Esophagus squamous epithelium (tissue), 5 donors: ENCODE measurements at regions not wholly inside any gene's neighbourhood (a gene's known extent, or its start where the extent isn't known, plus 50 kb on each side); places are given as distances from the start of the nearest gene placed in this dataset.

Source experiments
- DNase-seq: peaks from one replicate; lab custom pipeline; 2025; lab: John Stamatoyannopoulos, UW
- H3K27ac ChIP-seq, 4 donors: fragments of 200-600 bp; sonication (generic); one replicate each; pipeline ENCODE4 v1.5.1; 2016 to 2019; ENCODE audit warnings: mild to moderate bottlenecking in 1 of 4
- H3K27me3 ChIP-seq, 4 donors: fragments of 200-600 bp; sonication (generic); 1 replicate in 3 of 4; 2 replicates in 1 of 4; pipeline versions ENCODE4 v1.5.1 to v1.6.0; 2017 to 2021; ENCODE audit warnings: antibody characterized with exemption in 1 of 4
- H3K36me3 ChIP-seq, 3 donors: fragments of 200-600 bp; sonication (generic); one replicate each; pipeline ENCODE4 v1.5.1; 2016 to 2019
- H3K4me1 ChIP-seq, 3 donors: fragments of 200-600 bp; sonication (generic); one replicate each; pipeline ENCODE4 v1.5.1; 2017 to 2019
- H3K4me3 ChIP-seq, 4 donors: fragments of 200-600 bp; sonication (generic); 1 replicate in 3 of 4; 2 replicates in 1 of 4; pipeline ENCODE4 v1.5.1; 2016 to 2019; ENCODE audit warnings: mild to moderate bottlenecking in 2 of 4, moderate library complexity in 1 of 4
- H3K9me3 ChIP-seq, 3 donors: fragments of 200-600 bp; sonication (generic); one replicate each; pipeline ENCODE4 v1.5.1; 2016 to 2019
- CTCF ChIP-seq, 6 experiments: fragments of 450-650 bp in 4 of 6; fragments of 200-600 bp in 2 of 6; sonication (generic) in 2 of 6; IDR thresholded peaks; one replicate each; pipeline ENCODE4 v1.5.1; 2016 to 2019; ENCODE audit warnings: antibody characterized with exemption in 6 of 6, mild to moderate bottlenecking in 4 of 6, moderate library complexity in 4 of 6
- POLR2A ChIP-seq, 4 donors: fragments of 450-650 bp; IDR thresholded peaks; one replicate each; pipeline ENCODE4 v1.6.1; 2017; ENCODE audit warnings: antibody characterized with exemption in 4 of 4, mild to moderate bottlenecking in 4 of 4, moderate library complexity in 3 of 4
- WGBS, 2 donors: methylation state at CpG; one replicate each; pipeline ENCODE4 v1.1.5; 2018; 5-methylcytosine and 5-hydroxymethylcytosine counted together
- intact Hi-C: fragments of 100-400 bp; cut with DNase I; formaldehyde crosslinking; loops from one replicate; pipeline ENCODE4 v1.15.0; 2022
- donor health status: DM: yes; HTN: yes; CAD: no.

GRCh38 chr6:23855497-23856116 lies 270.4 kb upstream of the NRSN1 start:
- intact Hi-C loops: no loop called here
- no peak for DNase-seq
- H3K36me3 ChIP-seq: no peaks in the 10 kb centered on the region
- no peak overlapping the region for H3K27ac ChIP-seq
- H3K9me3 ChIP-seq: no peaks in the 10 kb centered on the region
- H3K27me3 ChIP-seq: no peaks in the 10 kb centered on the region
- no peak overlapping the region for H3K4me3 ChIP-seq
- 88% methylated on average over 8 of the region's 23 CpGs; no CpG with 5 or more reads in 1 of the 2 donors for WGBS, 2 donors
- no peaks in the 10 kb centered on the region for H3K4me1 ChIP-seq
- TF ChIP-seq CTCF (IDR thresholded peaks at IDR 0.05) (no peak), POLR2A (IDR thresholded peaks at IDR 0.05) (no peak)

- Histone ChIP-seq H3K4me1 (no peaks in the 10 kb centered on the region), H3K27me3 (no peaks in the 10 kb centered on the region), H3K36me3 (no peaks in the 10 kb centered on the region), H3K4me3 (no peak overlapping the region), H3K9me3 (no peaks in the 10 kb centered on the region), H3K27ac (no peak overlapping the region)
- TF ChIP-seq CTCF (IDR thresholded peaks at IDR 0.05) (no peak), POLR2A (IDR thresholded peaks at IDR 0.05) (no peak)
- intact Hi-C loops: no loop called here
- no peak for DNase-seq
Observed at GRCh38 chr6:23870496-23870895, 255.5 kb upstream of the NRSN1 start.

- no peak overlapping the region for H3K27ac ChIP-seq
- no peaks in the 10 kb centered on the region for H3K4me1 ChIP-seq
- 55 to 68% methylated on average over 1 of the region's 1 CpG for WGBS, 2 donors
- H3K9me3 ChIP-seq: no peaks in the 10 kb centered on the region
- intact Hi-C loops: no loop called here
- no peak for TF ChIP-seq POLR2A (IDR thresholded peaks at IDR 0.05)
- H3K27me3 ChIP-seq: no peaks in the 10 kb centered on the region
- H3K36me3 ChIP-seq: no peaks in the 10 kb centered on the region
- DNase-seq: no peak
- no peak overlapping the region for H3K4me3 ChIP-seq
Observed at GRCh38 chr6:23873161-23873560, 252.9 kb upstream of the NRSN1 start.

- Histone ChIP-seq H3K36me3 (no peaks in the 10 kb centered on the region), H3K9me3 (no peaks in the 10 kb centered on the region), H3K4me1 (no peaks in the 10 kb centered on the region), H3K4me3 (no peak overlapping the region), H3K27me3 (no peaks in the 10 kb centered on the region), H3K27ac (no peak overlapping the region)
- 30 to 58% methylated on average over 1 of the region's 1 CpG for WGBS, 2 donors
- no peak for DNase-seq
- TF ChIP-seq POLR2A (IDR thresholded peaks at IDR 0.05): no peak
- no peak for TF ChIP-seq CTCF (IDR thresholded peaks at IDR 0.05)
- intact Hi-C loops: no loop called here
Observed at GRCh38 chr6:23875006-23875405, 251.0 kb upstream of the NRSN1 start.

GRCh38 chr6:23879816-23880215 lies 246.2 kb upstream of the NRSN1 start:
- 83 to 89% methylated on average over 3 of the region's 3 CpGs for WGBS, 2 donors
- no peaks in the 10 kb centered on the region for H3K9me3 ChIP-seq
- H3K27ac ChIP-seq: no peak overlapping the region
- intact Hi-C loops: no loop called here
- TF ChIP-seq CTCF (IDR thresholded peaks at IDR 0.05): no peak
- TF ChIP-seq POLR2A (IDR thresholded peaks at IDR 0.05): no peak
- no peak for DNase-seq
- H3K4me1 ChIP-seq: no peaks in the 10 kb centered on the region
- H3K4me3 ChIP-seq: no peak overlapping the region
- no peaks in the 10 kb centered on the region for H3K36me3 ChIP-seq
- no peaks in the 10 kb centered on the region for H3K27me3 ChIP-seq
